NCI-H1930 (cell line): ENCODE measurements at regions not wholly inside any gene's neighbourhood (a gene's known extent, or its start where the extent isn't known, plus 50 kb on each side); places are given as distances from the start of the nearest gene placed in this dataset.
"Not testable (repeated sequence)": the region's sequence is repeated elsewhere in the genome, so short reads cannot be mapped to it uniquely, and the experiment has no call there.

ENCODE experiments used
- DNase-seq, 2 experiments: peaks; one replicate each; lab custom pipeline; 2025; lab: John Stamatoyannopoulos, UW

GRCh38 chr2:212864186-212864585 lies 287.2 kb downstream of the IKZF2 start:
- no peak for DNase-seq

- peak in 1 of 2 experiments; percentile 6 for DNase-seq
Observed at GRCh38 chr2:212863185-212863588, 288.2 kb downstream of the IKZF2 start.

GRCh38 chr2:212858496-212858895 lies 292.9 kb downstream of the IKZF2 start:
- DNase-seq: no peak

- no peak for DNase-seq
Observed at GRCh38 chr2:212854771-212855170, 296.6 kb downstream of the IKZF2 start.

GRCh38 chr2:212854116-212854515 lies 297.3 kb downstream of the IKZF2 start:
- DNase-seq: no peak

- DNase-seq: no peak
Observed at GRCh38 chr2:212845941-212846340, 305.5 kb downstream of the IKZF2 start.

GRCh38 chr2:212843409-212844199 lies 305.0 kb upstream of the ERBB4 start:
- no peak for DNase-seq

GRCh38 chr2:212842544-212843185 lies 304.1 kb upstream of the ERBB4 start:
- DNase-seq: no peak

GRCh38 chr2:212841460-212841859 lies 302.9 kb upstream of the ERBB4 start:
- DNase-seq: no peak

GRCh38 chr2:212832211-212833195 lies 293.9 kb upstream of the ERBB4 start:
- no peak for DNase-seq

- no peak for DNase-seq
Observed at GRCh38 chr2:212831671-212832199, 293.1 kb upstream of the ERBB4 start.

GRCh38 chr2:212816267-212816666 lies 277.7 kb upstream of the ERBB4 start:
- no peak for DNase-seq

- no peak for DNase-seq
Observed at GRCh38 chr2:212815453-212815852, 276.9 kb upstream of the ERBB4 start.

GRCh38 chr2:212814941-212815340 lies 276.3 kb upstream of the ERBB4 start:
- DNase-seq: no peak

GRCh38 chr2:212811921-212812320 lies 273.3 kb upstream of the ERBB4 start:
- no peak for DNase-seq

- no peak for DNase-seq
Observed at GRCh38 chr2:212811036-212811805, 272.6 kb upstream of the ERBB4 start.

GRCh38 chr2:212797484-212798205 lies 259.0 kb upstream of the ERBB4 start:
- DNase-seq: no peak

GRCh38 chr2:212794471-212794870 lies 255.9 kb upstream of the ERBB4 start:
- no peak for DNase-seq

GRCh38 chr2:212791569-212791968 lies 253.0 kb upstream of the ERBB4 start:
- no peak for DNase-seq

GRCh38 chr2:212786088-212786487 lies 247.5 kb upstream of the ERBB4 start:
- not testable (repeated sequence) for DNase-seq
